K562 (cell line): ENCODE measurements at regions not wholly inside any gene's neighbourhood (a gene's known extent, or its start where the extent isn't known, plus 50 kb on each side); places are given as distances from the start of the nearest gene placed in this dataset.

Experiments
- ATAC-seq: fragments of 200-7000 bp; cut with Tn5 transposase; 3 replicates; pipeline ENCODE4 v1.9.1; 2020; ENCODE audit warnings: moderate library complexity
- BruUV-seq: library from RNA; stranded (reverse); fragments of 400-500 nt; replicated peaks from 2 replicates; lab custom pipeline; 2021; lab: Mats Ljungman, UMichigan
- CTCF ChIA-PET: fragments of 300-600 bp; formaldehyde crosslinking; extraction: SDS; loops from one replicate; lab custom pipeline; 2021; ENCODE audit warnings: low intra/inter-chr PET ratio; lab: Yijun Ruan, JAX
- POLR2A ChIA-PET: fragments of 300-600, 350-650 bp; sonication (Branson Sonifier 250); formaldehyde crosslinking; extraction: SDS; loops from one replicate; lab custom pipeline; 2021; ENCODE audit warnings: antibody characterized with exemption, inconsistent platforms; lab: Yijun Ruan, JAX
- DNase-seq, 4 experiments: peaks; one replicate each; pipeline versions ENCODE4 v3.0.0 to v3.0.0-alpha.2; 2011 to 2018; ENCODE audit warnings: low spot score in 3 of 4, mixed read lengths in 3 of 4; ENCODE audit errors: extremely low read depth in 1 of 4
- FAIRE-seq: peaks from 2 replicates; lab custom pipeline; 2011; peaks lifted over from hg19 to GRCh38; lab: Jason Lieb, UNC
- H2AFZ ChIP-seq: 2 replicates; pipeline ENCODE4 v1.6.0; 2011; ENCODE audit warnings: low read depth, low read length, control low read depth, inconsistent platforms
- H3K27ac ChIP-seq: fragments of 200-600 bp; 3 replicates; pipeline ENCODE4 v1.8.0; 2011; ENCODE audit warnings: low read depth, mild to moderate bottlenecking, control low read depth, inconsistent platforms, low read length, moderate library complexity, mixed read lengths; ENCODE audit errors: extremely low read depth
- H3K27me3 ChIP-seq, 2 experiments: fragments of 300-600 bp in 1 of 2; 2 replicates in 1 of 2; 3 replicates in 1 of 2; pipeline versions ENCODE4 v1.6.0 to v1.8.0; 2011; ENCODE audit warnings: inconsistent platforms in 2 of 2, low read length in 2 of 2, mild to moderate bottlenecking in 1 of 2, mixed read lengths in 1 of 2, moderate library complexity in 1 of 2; ENCODE audit not compliant: control insufficient read depth in 2 of 2, insufficient read depth in 2 of 2
- H3K36me3 ChIP-seq: fragments of 300-600 bp; 3 replicates; pipeline ENCODE4 v1.8.0; 2011; ENCODE audit warnings: mild to moderate bottlenecking, low read length, inconsistent platforms; ENCODE audit not compliant: control insufficient read depth, insufficient read depth
- H3K4me1 ChIP-seq, 2 experiments: fragments of 200-600 bp in 1 of 2; replicated peaks in 1 of 2; 2 replicates in 1 of 2; 3 replicates in 1 of 2; pipeline versions ENCODE4 v1.5.1 to v1.8.0; 2011; ENCODE audit warnings: inconsistent platforms in 2 of 2, low read length in 2 of 2, mild to moderate bottlenecking in 1 of 2, mixed read lengths in 1 of 2, moderate library complexity in 1 of 2; ENCODE audit not compliant: control insufficient read depth in 2 of 2, insufficient read depth in 2 of 2
- H3K4me2 ChIP-seq: 2 replicates; pipeline ENCODE4 v1.6.1; 2011; ENCODE audit warnings: low read length, control low read depth, inconsistent platforms, mixed read lengths; ENCODE audit not compliant: insufficient read depth
- H3K4me3 ChIP-seq: fragments of 200-600 bp; sonication (generic), shearing (Covaris generic); 2 replicates; pipeline ENCODE4 v1.5.1; 2016; ENCODE audit warnings: control low read depth, inconsistent platforms
- H3K79me2 ChIP-seq: fragments of 200-600 bp; 3 replicates; pipeline ENCODE4 v1.8.0; 2011; ENCODE audit warnings: low read length, inconsistent platforms; ENCODE audit not compliant: control insufficient read depth, insufficient read depth
- H3K9ac ChIP-seq, 2 experiments: 2 replicates each; pipeline versions ENCODE4 v1.6.0 to v1.6.1; 2011; ENCODE audit warnings: low read depth in 2 of 2, low read length in 2 of 2, control low read depth in 1 of 2, inconsistent platforms in 1 of 2, mild to moderate bottlenecking in 1 of 2, mixed read lengths in 1 of 2; ENCODE audit not compliant: insufficient read depth in 1 of 2
- H3K9me1 ChIP-seq: one replicate; pipeline ENCODE4 v1.6.0; 2011; ENCODE audit warnings: inconsistent platforms, mild to moderate bottlenecking, low read length, moderate library complexity; ENCODE audit not compliant: control insufficient read depth, insufficient read depth
- H3K9me3 ChIP-seq: replicated peaks from 2 replicates; pipeline ENCODE4 v1.5.1; 2011; ENCODE audit warnings: low read depth, low read length, inconsistent platforms; ENCODE audit not compliant: control insufficient read depth, insufficient read depth
- H4K20me1 ChIP-seq: replicated peaks from 2 replicates; pipeline ENCODE4 v1.6.1; 2011; ENCODE audit warnings: low read length, inconsistent platforms, mixed read lengths; ENCODE audit not compliant: control insufficient read depth, insufficient read depth
- CEBPG ChIP-seq, 3 experiments: fragments of 200-800 bp in 1 of 3; sonication (Bioruptor generic) in 1 of 3; sonication (generic) in 1 of 3; formaldehyde crosslinking in 1 of 3; IDR thresholded peaks in 2 of 3; conservative IDR thresholded peaks in 1 of 3; 2 replicates each; pipeline versions ENCODE4 v1.6.1 to v1.8.0; 2016 to 2022; ENCODE audit warnings: missing compliant biosample characterization in 2 of 3, missing genetic modification characterization in 2 of 3, mild to moderate bottlenecking in 1 of 3, missing genetic modification reagents in 1 of 3
- ELF2 ChIP-seq: fragments of 250-450 bp; sonication (Bioruptor Pico); IDR thresholded peaks from 2 replicates; pipeline ENCODE4 v1.5.0; 2021; ENCODE audit warnings: mild to moderate bottlenecking
- IFI16 ChIP-seq: fragments of 250-450 bp; sonication (Bioruptor Pico); IDR thresholded peaks from 2 replicates; pipeline ENCODE4 v2.1.2; 2022; ENCODE audit warnings: mild to moderate bottlenecking, inconsistent platforms
- RBM39 ChIP-seq: fragments of 200-400 bp; formaldehyde crosslinking; optimal IDR thresholded peaks from 2 replicates; pipeline ENCODE3; 2018; ENCODE audit warnings: low read depth, low read length
- ZKSCAN1 ChIP-seq: fragments of 150-350 bp; IDR thresholded peaks from 2 replicates; pipeline ENCODE4 v1.6.1; 2016; ENCODE audit warnings: low read depth, low read length
- WGBS: fragments of 100-300 bp; shearing (Covaris generic); methylation state at CpG from one replicate; pipeline ENCODE4 v1.1.6; 2016; ENCODE audit warnings: low coverage, mixed read lengths; ENCODE audit not compliant: insufficient coverage; ENCODE audit errors: missing lambda C conversion rate; 5-methylcytosine and 5-hydroxymethylcytosine counted together
- in situ Hi-C: fragments of 300-500 bp; cut with MboI; formaldehyde crosslinking; loops from 4 replicates; pipeline ENCODE4 v1.15.0; 2018; ENCODE audit warnings: inconsistent platforms, mixed read lengths
- intact Hi-C: fragments of 100-400 bp; cut with micrococcal nuclease; formaldehyde crosslinking; loops from 2 replicates; pipeline ENCODE4 v1.14.2; 2022
- TF ChIP-seq, protein P1 (sequence below): fragments of 250-450 bp; sonication (Bioruptor Pico); IDR thresholded peaks from 2 replicates; pipeline ENCODE4 v1.4.0; 2020; ENCODE audit warnings: mild to moderate bottlenecking, moderate library complexity, borderline replicate concordance

DNA sequence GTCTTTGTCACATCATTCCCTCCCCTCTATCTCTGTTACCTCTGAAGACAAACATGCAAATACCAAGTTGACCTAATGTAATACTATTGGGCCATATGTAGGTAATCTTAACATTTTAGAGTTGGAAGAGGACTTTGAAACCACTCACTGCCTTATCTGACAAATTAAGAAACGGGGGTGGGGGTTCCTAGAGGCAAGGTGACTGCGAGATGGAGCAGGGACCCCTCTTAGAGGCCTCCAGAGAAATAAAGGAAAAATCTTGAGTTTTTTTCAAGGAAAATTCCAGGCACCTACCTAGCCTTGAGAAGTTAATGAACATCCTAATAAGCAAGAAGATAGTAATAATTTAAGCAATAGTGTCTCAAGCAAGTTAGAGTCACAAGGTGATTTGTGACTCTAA is 270.8 kb downstream of the CD83 start:
- no peak for TF ChIP-seq ZKSCAN1
- TF ChIP-seq CEBPG (CRISPR knock-in tag; IDR thresholded peaks at IDR 0.05): no peak
- no peak for TF ChIP-seq CEBPG (tag; conservative IDR thresholded peaks at IDR 0.05 in 1 of 2, IDR thresholded peaks at IDR 0.05 in 1 of 2)
- TF ChIP-seq, protein P1, sequence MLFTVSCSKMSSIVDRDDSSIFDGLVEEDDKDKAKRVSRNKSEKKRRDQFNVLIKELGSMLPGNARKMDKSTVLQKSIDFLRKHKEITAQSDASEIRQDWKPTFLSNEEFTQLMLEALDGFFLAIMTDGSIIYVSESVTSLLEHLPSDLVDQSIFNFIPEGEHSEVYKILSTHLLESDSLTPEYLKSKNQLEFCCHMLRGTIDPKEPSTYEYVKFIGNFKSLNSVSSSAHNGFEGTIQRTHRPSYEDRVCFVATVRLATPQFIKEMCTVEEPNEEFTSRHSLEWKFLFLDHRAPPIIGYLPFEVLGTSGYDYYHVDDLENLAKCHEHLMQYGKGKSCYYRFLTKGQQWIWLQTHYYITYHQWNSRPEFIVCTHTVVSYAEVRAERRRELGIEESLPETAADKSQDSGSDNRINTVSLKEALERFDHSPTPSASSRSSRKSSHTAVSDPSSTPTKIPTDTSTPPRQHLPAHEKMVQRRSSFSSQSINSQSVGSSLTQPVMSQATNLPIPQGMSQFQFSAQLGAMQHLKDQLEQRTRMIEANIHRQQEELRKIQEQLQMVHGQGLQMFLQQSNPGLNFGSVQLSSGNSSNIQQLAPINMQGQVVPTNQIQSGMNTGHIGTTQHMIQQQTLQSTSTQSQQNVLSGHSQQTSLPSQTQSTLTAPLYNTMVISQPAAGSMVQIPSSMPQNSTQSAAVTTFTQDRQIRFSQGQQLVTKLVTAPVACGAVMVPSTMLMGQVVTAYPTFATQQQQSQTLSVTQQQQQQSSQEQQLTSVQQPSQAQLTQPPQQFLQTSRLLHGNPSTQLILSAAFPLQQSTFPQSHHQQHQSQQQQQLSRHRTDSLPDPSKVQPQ (CRISPR knock-in tag): no peak
- TF ChIP-seq ELF2 (CRISPR knock-in tag): no peak
- no peak for TF ChIP-seq RBM39
- no peak for TF ChIP-seq IFI16 (CRISPR knock-in tag)
- H2AFZ ChIP-seq: no peak overlapping the region
- no peaks in the 10 kb centered on the region; a peak in 1 of 5 replicates for H3K4me1 ChIP-seq
- H3K4me3 ChIP-seq: no peak overlapping the region
- H3K9me1 ChIP-seq: no peaks in the 10 kb centered on the region
- no peaks in the 10 kb centered on the region; a peak in 1 of 5 replicates for H3K27me3 ChIP-seq
- CTCF ChIA-PET: no interaction called here
- no TSS peak for BruUV-seq
- in situ Hi-C loops (no loop called here), intact Hi-C loops (no loop called here)
- no peaks in the 10 kb centered on the region for H3K36me3 ChIP-seq
- ATAC-seq (no peak), FAIRE-seq (no peak), DNase-seq (no peak)
- WGBS: 19% methylated on average over 2 of the region's 2 CpGs
- H3K79me2 ChIP-seq: no peaks in the 10 kb centered on the region
- POLR2A ChIA-PET: no interaction called here
- no peaks in the 10 kb centered on the region for H4K20me1 ChIP-seq
- no peaks in the 10 kb centered on the region for H3K9me3 ChIP-seq
- no peak overlapping the region for H3K27ac ChIP-seq
- no peak overlapping the region for H3K4me2 ChIP-seq
- H3K9ac ChIP-seq: no peak overlapping the region
